ENCODE measurements at regions not wholly inside any gene's neighbourhood (a gene's known extent, or its start where the extent isn't known, plus 50 kb on each side); places are given as distances from the start of the nearest gene placed in this dataset.

- TF ChIP-seq, protein P1, sequence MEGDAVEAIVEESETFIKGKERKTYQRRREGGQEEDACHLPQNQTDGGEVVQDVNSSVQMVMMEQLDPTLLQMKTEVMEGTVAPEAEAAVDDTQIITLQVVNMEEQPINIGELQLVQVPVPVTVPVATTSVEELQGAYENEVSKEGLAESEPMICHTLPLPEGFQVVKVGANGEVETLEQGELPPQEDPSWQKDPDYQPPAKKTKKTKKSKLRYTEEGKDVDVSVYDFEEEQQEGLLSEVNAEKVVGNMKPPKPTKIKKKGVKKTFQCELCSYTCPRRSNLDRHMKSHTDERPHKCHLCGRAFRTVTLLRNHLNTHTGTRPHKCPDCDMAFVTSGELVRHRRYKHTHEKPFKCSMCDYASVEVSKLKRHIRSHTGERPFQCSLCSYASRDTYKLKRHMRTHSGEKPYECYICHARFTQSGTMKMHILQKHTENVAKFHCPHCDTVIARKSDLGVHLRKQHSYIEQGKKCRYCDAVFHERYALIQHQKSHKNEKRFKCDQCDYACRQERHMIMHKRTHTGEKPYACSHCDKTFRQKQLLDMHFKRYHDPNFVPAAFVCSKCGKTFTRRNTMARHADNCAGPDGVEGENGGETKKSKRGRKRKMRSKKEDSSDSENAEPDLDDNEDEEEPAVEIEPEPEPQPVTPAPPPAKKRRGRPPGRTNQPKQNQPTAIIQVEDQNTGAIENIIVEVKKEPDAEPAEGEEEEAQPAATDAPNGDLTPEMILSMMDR (conservative IDR thresholded peaks at IDR 0.05; ENCODE audit: low read depth, low read length), result no peak
- no peak overlapping the region for H3K4me3 ChIP-seq (ENCODE audit: low read depth, low read length)
- DNase-seq (ENCODE audit: low read depth), result no peak
These were observed 286.1 kb upstream of the FOXQ1 start for GRCh38 chr6:1025821-1026220.

DNA sequence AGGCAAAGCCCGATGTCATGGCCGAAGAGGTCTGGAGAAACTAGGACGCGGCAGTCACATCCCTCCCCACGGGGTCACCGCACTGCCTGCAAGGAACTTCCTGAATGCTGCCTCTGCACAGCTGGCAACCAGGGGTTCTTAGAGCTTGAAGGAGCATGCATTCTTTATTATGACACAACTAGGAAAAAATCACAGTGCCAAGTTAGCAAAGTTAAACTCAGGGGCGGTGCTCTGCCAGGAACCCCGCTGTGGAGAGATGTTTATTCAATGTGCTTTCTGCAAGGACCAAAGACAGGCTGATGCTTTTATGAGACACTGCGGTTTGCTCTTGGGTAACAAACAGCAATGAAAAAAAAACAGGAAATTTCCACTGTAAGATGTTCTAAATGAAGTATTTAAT, 287.3 kb upstream of the FOXQ1 start:
- no peak overlapping the region for H3K4me3 ChIP-seq (ENCODE audit: low read depth, low read length)
- DNase-seq (ENCODE audit: low read depth), result peak; percentile 99

GRCh38 chr6:1024161-1024560, 287.7 kb upstream of the FOXQ1 start:
- no peak overlapping the region for H3K4me3 ChIP-seq (ENCODE audit: low read depth, low read length)
- no peak for DNase-seq (ENCODE audit: low read depth)
- TF ChIP-seq, protein P1 (conservative IDR thresholded peaks at IDR 0.05; ENCODE audit: low read depth, low read length), result no peak

More for the DNA sequence above, 287.3 kb upstream of the FOXQ1 start:
- TF ChIP-seq, protein P1 (conservative IDR thresholded peaks at IDR 0.05; ENCODE audit: low read depth, low read length), result no peak

- TF ChIP-seq, protein P1 (conservative IDR thresholded peaks at IDR 0.05; ENCODE audit: low read depth, low read length), result no peak
- no peak for DNase-seq (ENCODE audit: low read depth)
- no peak overlapping the region for H3K4me3 ChIP-seq (ENCODE audit: low read depth, low read length)
These were observed 288.7 kb upstream of the FOXQ1 start for GRCh38 chr6:1023229-1023628.

- H3K4me3 ChIP-seq (ENCODE audit: low read depth, low read length), result no peak overlapping the region
- TF ChIP-seq, protein P1 (conservative IDR thresholded peaks at IDR 0.05; ENCODE audit: low read depth, low read length), result no peak
- no peak for DNase-seq (ENCODE audit: low read depth)
These were observed 289.2 kb upstream of the FOXQ1 start for GRCh38 chr6:1022719-1023118.

DNA sequence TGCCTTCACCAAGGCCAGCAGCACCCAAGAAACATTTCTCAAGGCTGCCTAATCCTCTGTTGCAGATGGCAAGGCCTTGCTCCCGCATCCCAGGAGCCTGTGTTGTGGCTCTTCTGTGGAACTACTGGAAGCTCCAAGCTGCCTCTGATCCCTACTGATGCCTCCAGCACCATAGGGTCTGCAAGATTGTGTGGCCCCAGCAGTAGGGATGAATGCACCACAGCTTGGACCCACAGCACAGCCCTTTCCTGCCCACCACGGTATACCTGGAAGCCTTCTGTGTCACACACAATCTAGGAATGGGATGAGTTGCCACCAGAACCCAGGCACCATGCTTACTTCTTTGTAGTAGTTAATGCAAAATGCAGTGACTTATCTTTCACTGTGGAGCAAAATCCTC, 291.1 kb upstream of the FOXQ1 start:
- DNase-seq (ENCODE audit: low read depth), result no peak
- TF ChIP-seq, protein P1 (conservative IDR thresholded peaks at IDR 0.05; ENCODE audit: low read depth, low read length), result no peak
- H3K4me3 ChIP-seq (ENCODE audit: low read depth, low read length), result no peak overlapping the region

GRCh38 chr6:1020133-1020532, 291.8 kb upstream of the FOXQ1 start:
- H3K4me3 ChIP-seq (ENCODE audit: low read depth, low read length), result no peak overlapping the region
- DNase-seq (ENCODE audit: low read depth), result no peak
- TF ChIP-seq, protein P1 (conservative IDR thresholded peaks at IDR 0.05; ENCODE audit: low read depth, low read length), result no peak
